AG04450 (cell line): ENCODE measurements at regions not wholly inside any gene's neighbourhood (a gene's known extent, or its start where the extent isn't known, plus 50 kb on each side); places are given as distances from the start of the nearest gene placed in this dataset.

ENCODE experiments used
- CTCF ChIA-PET: fragments of 300-600, 350-600 bp; formaldehyde crosslinking; extraction: SDS; loops from one replicate; lab custom pipeline; 2022; ENCODE audit warnings: antibody characterized with exemption, inconsistent platforms; lab: Charles Lee
- POLR2A ChIA-PET: fragments of 350-600 bp; formaldehyde crosslinking; extraction: SDS; loops from one replicate; lab custom pipeline; 2021; ENCODE audit warnings: antibody characterized with exemption, inconsistent platforms; lab: Yijun Ruan, JAX
- DNase-seq: peaks from one replicate; pipeline ENCODE4 v3.0.0-alpha.2; 2011; ENCODE audit warnings: low read depth, low spot score
- H3K27ac ChIP-seq: one replicate; pipeline ENCODE4 v1.5.1; 2012; ENCODE audit warnings: low read depth, low read length, control low read depth
- H3K27me3 ChIP-seq: one replicate; pipeline ENCODE4 v1.6.0; 2012; ENCODE audit warnings: low read length; ENCODE audit not compliant: control insufficient read depth, insufficient read depth
- H3K4me3 ChIP-seq: 2 replicates; pipeline ENCODE4 v1.5.1; 2011; ENCODE audit warnings: mild to moderate bottlenecking, low read depth, low read length, control low read depth
- H3K9me3 ChIP-seq: 2 replicates; pipeline ENCODE4 v1.5.1; 2012; ENCODE audit warnings: low read length; ENCODE audit not compliant: control insufficient read depth, insufficient read depth
- TF ChIP-seq, protein P1 (sequence below): IDR thresholded peaks from 2 replicates; pipeline ENCODE4 v1.5.1; 2011; ENCODE audit warnings: low read depth, low read length, control low read depth, inconsistent platforms

DNA sequence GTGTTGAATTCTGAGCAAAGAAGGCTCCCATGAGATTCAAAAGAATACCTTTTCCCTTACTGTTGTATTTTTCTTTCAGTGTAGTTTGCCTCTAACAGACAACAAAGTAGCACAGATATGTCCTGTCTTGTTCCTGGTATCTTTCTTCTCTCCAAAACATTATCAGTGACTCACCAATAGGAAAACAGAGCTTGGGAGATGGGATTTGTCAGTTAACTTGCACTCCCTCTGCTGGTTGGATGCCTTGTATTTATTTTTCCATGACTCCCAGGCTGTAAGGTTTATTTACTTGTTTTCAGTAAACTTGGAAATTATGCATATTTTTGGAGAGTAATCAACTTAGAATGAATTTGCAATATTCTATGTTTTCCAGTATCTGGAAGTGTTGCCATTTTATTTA, 129.7 kb downstream of the SAMD9 start:
- H3K4me3 ChIP-seq: no peak overlapping the region
- TF ChIP-seq, protein P1, sequence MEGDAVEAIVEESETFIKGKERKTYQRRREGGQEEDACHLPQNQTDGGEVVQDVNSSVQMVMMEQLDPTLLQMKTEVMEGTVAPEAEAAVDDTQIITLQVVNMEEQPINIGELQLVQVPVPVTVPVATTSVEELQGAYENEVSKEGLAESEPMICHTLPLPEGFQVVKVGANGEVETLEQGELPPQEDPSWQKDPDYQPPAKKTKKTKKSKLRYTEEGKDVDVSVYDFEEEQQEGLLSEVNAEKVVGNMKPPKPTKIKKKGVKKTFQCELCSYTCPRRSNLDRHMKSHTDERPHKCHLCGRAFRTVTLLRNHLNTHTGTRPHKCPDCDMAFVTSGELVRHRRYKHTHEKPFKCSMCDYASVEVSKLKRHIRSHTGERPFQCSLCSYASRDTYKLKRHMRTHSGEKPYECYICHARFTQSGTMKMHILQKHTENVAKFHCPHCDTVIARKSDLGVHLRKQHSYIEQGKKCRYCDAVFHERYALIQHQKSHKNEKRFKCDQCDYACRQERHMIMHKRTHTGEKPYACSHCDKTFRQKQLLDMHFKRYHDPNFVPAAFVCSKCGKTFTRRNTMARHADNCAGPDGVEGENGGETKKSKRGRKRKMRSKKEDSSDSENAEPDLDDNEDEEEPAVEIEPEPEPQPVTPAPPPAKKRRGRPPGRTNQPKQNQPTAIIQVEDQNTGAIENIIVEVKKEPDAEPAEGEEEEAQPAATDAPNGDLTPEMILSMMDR: peak; percentile 58
- no peak for DNase-seq
- no peak overlapping the region for H3K27ac ChIP-seq
- ChIA-PET CTCF (interaction anchor here (0.7 to 2.6 kb wide), 4 partner anchors 14 to 368 kb away, joined by 4 to 10 read pairs (median 6); partner anchors contain the start of gene CDK6), POLR2A (interaction anchor here (1.3 kb wide), 1 partner anchor 56 kb away, joined by 4 read pairs; no protein-coding TSS in a partner anchor)
- no peaks in the 10 kb centered on the region for H3K27me3 ChIP-seq
- no peaks in the 10 kb centered on the region for H3K9me3 ChIP-seq

DNA sequence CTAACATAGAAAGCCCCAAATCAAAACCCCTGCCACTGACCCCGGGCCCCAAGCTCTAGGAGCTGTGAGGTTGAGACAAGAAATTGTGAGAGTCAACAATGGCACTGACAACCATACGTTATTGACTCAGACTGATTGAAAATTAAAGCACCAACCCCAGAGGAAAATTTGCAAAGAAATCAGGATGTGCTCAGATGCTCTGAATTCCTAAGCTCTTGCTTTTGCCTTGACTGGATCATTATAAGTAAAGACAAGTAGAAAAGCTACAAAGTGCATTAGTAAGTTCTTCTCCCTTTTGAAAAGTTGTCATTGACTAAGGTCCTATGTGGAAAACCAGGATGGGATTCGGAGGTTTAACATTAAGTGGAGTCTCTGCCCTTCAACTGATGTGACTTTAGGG, 130.2 kb downstream of the SAMD9 start:
- no peak for DNase-seq
- TF ChIP-seq, protein P1: no peak
- H3K9me3 ChIP-seq: no peaks in the 10 kb centered on the region
- no peaks in the 10 kb centered on the region for H3K27me3 ChIP-seq
- CTCF ChIA-PET: interaction anchor here (0.6 to 2.6 kb wide), 7 partner anchors 9 to 367 kb away, joined by 3 to 10 read pairs (median 4); partner anchors contain the start of gene CDK6
- no peak overlapping the region for H3K4me3 ChIP-seq
- POLR2A ChIA-PET: interaction anchor here (1.2 to 1.3 kb wide), 2 partner anchors 56 to 151 kb away, joined by 3 to 4 read pairs; partner anchors contain the start of gene CDK6
- peak overlapping the region; percentile 62 for H3K27ac ChIP-seq

DNA sequence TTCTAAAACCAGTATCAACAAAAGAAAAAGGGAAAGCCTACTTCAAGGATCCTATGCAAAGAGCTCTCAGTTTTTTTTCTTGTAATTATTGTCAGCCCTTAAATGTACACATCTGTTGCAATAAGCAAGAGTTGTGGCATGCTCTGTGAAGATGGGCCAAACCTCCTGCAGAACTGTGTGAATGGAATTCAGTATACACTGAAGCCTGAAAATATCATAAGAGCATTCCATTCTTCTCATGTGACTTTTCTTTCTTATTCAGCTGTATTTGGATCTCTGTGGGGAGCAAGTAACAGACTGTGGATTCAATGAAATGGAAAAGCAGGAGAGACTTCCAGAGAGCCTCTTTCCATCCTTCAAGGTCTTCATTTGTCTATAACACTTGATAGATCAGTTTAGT, 130.7 kb downstream of the SAMD9 start:
- TF ChIP-seq, protein P1: no peak
- H3K4me3 ChIP-seq: no peak overlapping the region
- DNase-seq: peak; percentile 61
- H3K9me3 ChIP-seq: no peaks in the 10 kb centered on the region
- ChIA-PET CTCF (interaction anchor here (0.6 to 2.6 kb wide), 7 partner anchors 9 to 157 kb away, joined by 3 to 10 read pairs (median 4); partner anchors contain the start of gene CDK6), POLR2A (interaction anchor here (1.2 to 1.3 kb wide), 2 partner anchors 57 to 151 kb away, joined by 3 to 4 read pairs; partner anchors contain the start of gene CDK6)
- H3K27ac ChIP-seq: peak overlapping the region; percentile 62
- H3K27me3 ChIP-seq: no peaks in the 10 kb centered on the region

DNA sequence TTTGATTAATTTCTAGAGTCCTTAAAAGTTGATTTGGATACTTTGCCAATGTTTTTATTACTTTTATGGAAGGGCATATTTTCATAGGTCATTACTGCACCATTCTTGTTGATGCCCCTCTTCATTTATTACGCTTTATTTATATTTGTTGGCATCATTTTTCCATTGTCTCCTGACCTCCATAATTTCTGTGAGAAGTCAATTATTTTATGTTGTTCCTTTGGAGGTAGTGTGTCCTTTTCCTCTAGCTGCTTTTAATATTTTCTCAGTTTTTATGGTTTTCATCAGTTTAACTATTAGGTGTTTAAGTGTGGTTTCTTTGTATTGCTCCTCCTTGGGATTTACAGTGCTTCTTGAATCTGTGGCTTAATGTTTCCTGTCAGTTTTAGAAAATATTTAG, 134.9 kb downstream of the SAMD9 start:
- no peaks in the 10 kb centered on the region for H3K9me3 ChIP-seq
- TF ChIP-seq, protein P1: no peak
- ChIA-PET CTCF (no interaction called here), POLR2A (no interaction called here)
- H3K4me3 ChIP-seq: no peak overlapping the region
- H3K27ac ChIP-seq: no peak overlapping the region
- no peak for DNase-seq
- H3K27me3 ChIP-seq: no peaks in the 10 kb centered on the region

DNA sequence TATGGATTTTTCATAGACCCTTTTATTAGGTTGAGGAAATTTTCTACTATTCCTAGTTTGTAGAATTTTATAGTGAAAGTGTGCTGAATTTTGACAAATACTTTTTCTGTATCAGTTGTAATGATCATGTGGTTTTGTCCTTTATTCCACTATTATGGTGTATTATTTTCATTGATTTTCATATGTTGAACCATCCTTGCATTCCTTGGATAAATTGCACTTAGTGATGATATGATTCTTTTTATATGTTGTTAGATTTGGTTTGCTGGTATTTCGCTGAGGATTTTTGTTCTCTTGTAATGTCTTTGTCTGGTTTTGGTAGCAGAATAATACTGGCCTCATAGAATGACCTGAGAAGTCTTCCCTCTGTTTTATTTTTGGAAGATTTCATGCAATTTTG, 140.6 kb upstream of the CDK6 start:
- TF ChIP-seq, protein P1: no peak
- peaks cover 5% of the 10 kb centered on the region for H3K9me3 ChIP-seq
- no peak for DNase-seq
- ChIA-PET CTCF (no interaction called here), POLR2A (no interaction called here)
- no peaks in the 10 kb centered on the region for H3K27me3 ChIP-seq
- no peak overlapping the region for H3K4me3 ChIP-seq
- H3K27ac ChIP-seq: no peak overlapping the region
